MCF 10A (cell line): ENCODE measurements at regions not wholly inside any gene's neighbourhood (a gene's known extent, or its start where the extent isn't known, plus 50 kb on each side); places are given as distances from the start of the nearest gene placed in this dataset.

Experiments
- BruUV-seq: library from RNA; stranded (reverse); fragments of 400-500 nt; replicated peaks from 2 replicates; lab custom pipeline; 2021; lab: Mats Ljungman, UMichigan
- CTCF ChIA-PET: fragments of 300-600 bp; sonication (Branson Sonifier 250); formaldehyde crosslinking; extraction: SDS; loops from one replicate; lab custom pipeline; 2021; ENCODE audit warnings: antibody characterized with exemption, inconsistent platforms; lab: Yijun Ruan, JAX
- POLR2A ChIA-PET: fragments of 300-600, 350-650 bp; sonication (Branson Sonifier 250); formaldehyde crosslinking; extraction: SDS; loops from one replicate; lab custom pipeline; 2020; ENCODE audit warnings: antibody characterized with exemption, inconsistent platforms; lab: Yijun Ruan, JAX
- DNase-seq: peaks from one replicate; pipeline ENCODE4 v3.0.0-alpha.2; 2018; ENCODE audit not compliant: unreplicated experiment
- H3K27ac Mint-ChIP-seq: one replicate; pipeline ENCODE4 v1.8.0; 2022; ENCODE audit warnings: mild to moderate bottlenecking, low read depth, mixed read lengths; ENCODE audit not compliant: unreplicated experiment
- H3K27me3 Mint-ChIP-seq: one replicate; pipeline ENCODE4 v1.8.0; 2022; ENCODE audit warnings: mixed read lengths; ENCODE audit not compliant: insufficient read depth, unreplicated experiment
- H3K36me3 Mint-ChIP-seq: one replicate; pipeline ENCODE4 v1.8.0; 2022; ENCODE audit warnings: mild to moderate bottlenecking, moderate library complexity, mixed read lengths; ENCODE audit not compliant: insufficient read depth, unreplicated experiment
- H3K4me1 Mint-ChIP-seq: one replicate; pipeline ENCODE4 v1.8.0; 2022; ENCODE audit warnings: mixed read lengths; ENCODE audit not compliant: insufficient read depth, unreplicated experiment
- H3K4me3 Mint-ChIP-seq: one replicate; pipeline ENCODE4 v1.8.0; 2022; ENCODE audit warnings: mild to moderate bottlenecking, moderate library complexity, mixed read lengths; ENCODE audit not compliant: unreplicated experiment
- H3K9me3 Mint-ChIP-seq: one replicate; pipeline ENCODE4 v1.8.0; 2022; ENCODE audit warnings: mixed read lengths; ENCODE audit not compliant: unreplicated experiment
- intact Hi-C: fragments of 100-400 bp; cut with micrococcal nuclease; formaldehyde crosslinking; loops from 2 replicates; pipeline ENCODE4 v1.14.1; 2022
- TF ChIP-seq, protein P1 (sequence below): fragments of 200-600 bp; IDR thresholded peaks from one replicate; pipeline ENCODE4 v1.8.0; 2022; ENCODE audit warnings: antibody characterized with exemption, mild to moderate bottlenecking; ENCODE audit not compliant: unreplicated experiment

DNA sequence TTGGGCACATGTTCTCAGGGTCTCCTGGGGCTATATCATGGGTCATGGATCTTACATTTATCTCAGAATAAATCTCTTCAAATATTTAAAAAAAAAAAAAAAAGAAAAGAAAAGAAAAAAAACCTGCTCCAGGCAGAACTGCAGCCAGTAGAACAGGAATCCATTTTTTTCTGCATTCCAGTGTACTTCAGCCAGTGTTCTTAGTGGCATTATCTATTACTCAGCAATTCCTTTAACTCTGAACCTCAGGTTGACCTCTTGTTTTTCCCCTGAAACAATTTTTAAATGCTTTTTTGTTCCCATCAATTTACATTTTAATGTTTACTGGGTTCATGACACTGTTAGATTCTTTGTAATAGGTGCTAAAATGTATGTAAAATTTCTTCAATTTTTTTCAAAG is 66.7 kb upstream of the STXBP6 start:
- H3K4me3 Mint-ChIP-seq, result no peak overlapping the region
- BruUV-seq, result no TSS peak
- H3K36me3 Mint-ChIP-seq, result no peaks in the 10 kb centered on the region
- no peak overlapping the region for H3K27ac Mint-ChIP-seq
- peaks cover 9% of the 10 kb centered on the region for H3K9me3 Mint-ChIP-seq
- POLR2A ChIA-PET, result no interaction called here
- no peaks in the 10 kb centered on the region for H3K4me1 Mint-ChIP-seq
- H3K27me3 Mint-ChIP-seq, result no peaks in the 10 kb centered on the region
- intact Hi-C loops, result no loop called here
- CTCF ChIA-PET, result no interaction called here
- no peak for DNase-seq
- TF ChIP-seq, protein P1, sequence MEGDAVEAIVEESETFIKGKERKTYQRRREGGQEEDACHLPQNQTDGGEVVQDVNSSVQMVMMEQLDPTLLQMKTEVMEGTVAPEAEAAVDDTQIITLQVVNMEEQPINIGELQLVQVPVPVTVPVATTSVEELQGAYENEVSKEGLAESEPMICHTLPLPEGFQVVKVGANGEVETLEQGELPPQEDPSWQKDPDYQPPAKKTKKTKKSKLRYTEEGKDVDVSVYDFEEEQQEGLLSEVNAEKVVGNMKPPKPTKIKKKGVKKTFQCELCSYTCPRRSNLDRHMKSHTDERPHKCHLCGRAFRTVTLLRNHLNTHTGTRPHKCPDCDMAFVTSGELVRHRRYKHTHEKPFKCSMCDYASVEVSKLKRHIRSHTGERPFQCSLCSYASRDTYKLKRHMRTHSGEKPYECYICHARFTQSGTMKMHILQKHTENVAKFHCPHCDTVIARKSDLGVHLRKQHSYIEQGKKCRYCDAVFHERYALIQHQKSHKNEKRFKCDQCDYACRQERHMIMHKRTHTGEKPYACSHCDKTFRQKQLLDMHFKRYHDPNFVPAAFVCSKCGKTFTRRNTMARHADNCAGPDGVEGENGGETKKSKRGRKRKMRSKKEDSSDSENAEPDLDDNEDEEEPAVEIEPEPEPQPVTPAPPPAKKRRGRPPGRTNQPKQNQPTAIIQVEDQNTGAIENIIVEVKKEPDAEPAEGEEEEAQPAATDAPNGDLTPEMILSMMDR, result no peak

DNA sequence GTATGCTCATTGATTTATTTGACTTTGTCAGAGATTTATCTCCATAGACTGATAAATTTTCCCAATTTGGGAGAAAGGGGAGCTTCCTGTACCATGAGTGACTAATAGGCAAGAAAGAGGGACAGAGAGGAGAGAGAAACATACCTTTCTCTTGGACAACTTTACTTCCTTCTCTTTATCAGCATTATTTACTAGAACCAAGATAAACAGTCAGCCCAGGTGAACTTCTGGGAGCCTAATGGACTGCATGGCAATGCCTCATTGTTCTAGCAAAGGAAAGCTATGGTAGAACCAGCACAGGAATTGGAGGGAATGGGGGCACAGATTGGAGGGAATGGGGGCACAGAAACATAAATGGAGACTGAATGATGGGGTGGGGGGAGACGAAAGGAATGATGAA is 63.4 kb upstream of the STXBP6 start:
- H3K9me3 Mint-ChIP-seq, result peaks cover 9% of the 10 kb centered on the region
- H3K27me3 Mint-ChIP-seq, result no peaks in the 10 kb centered on the region
- TF ChIP-seq, protein P1, result no peak
- intact Hi-C loops, result no loop called here
- CTCF ChIA-PET, result interaction anchor here (0.7 kb wide), 3 partner anchors 89 to 405 kb away, joined by 3 to 4 read pairs (median 3); no protein-coding TSS in a partner anchor
- DNase-seq, result no peak
- BruUV-seq, result no TSS peak
- no peaks in the 10 kb centered on the region for H3K36me3 Mint-ChIP-seq
- no peak overlapping the region for H3K4me3 Mint-ChIP-seq
- POLR2A ChIA-PET, result no interaction called here
- no peaks in the 10 kb centered on the region for H3K4me1 Mint-ChIP-seq
- no peak overlapping the region for H3K27ac Mint-ChIP-seq

DNA sequence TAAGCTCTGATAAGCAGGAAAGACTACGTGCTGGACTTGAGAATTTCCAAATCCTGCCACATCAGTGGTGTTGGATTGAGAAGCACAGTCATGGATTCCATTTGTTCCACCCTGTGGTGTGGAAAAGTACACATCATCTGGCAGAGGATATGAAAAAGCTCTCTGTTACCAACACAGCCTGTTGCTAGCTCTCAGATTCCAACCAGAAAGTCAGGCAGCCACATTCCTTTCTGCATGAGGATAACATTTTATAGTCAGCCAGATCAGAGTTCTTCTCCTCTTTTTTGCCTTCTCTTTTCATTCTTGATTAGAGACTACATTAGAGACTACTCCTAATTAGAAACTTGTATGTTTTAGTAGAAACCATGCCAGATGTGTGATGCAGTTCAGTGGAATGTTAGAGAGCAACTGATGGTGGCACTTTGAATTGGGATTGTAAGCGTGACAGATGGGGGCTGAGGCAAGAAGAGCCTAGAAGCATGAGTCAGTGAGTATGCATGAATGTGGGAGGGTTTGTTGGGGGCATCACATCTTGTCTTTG is 61.2 kb upstream of the STXBP6 start:
- CTCF ChIA-PET, result interaction anchor here (0.6 kb wide), 1 partner anchor 61 kb away, joined by 3 read pairs; the partner anchor contains the start of gene STXBP6
- H3K4me3 Mint-ChIP-seq, result no peak overlapping the region
- no peaks in the 10 kb centered on the region for H3K4me1 Mint-ChIP-seq
- no TSS peak for BruUV-seq
- intact Hi-C loops, result no loop called here
- POLR2A ChIA-PET, result no interaction called here
- no peak overlapping the region for H3K27ac Mint-ChIP-seq
- peaks cover 9% of the 10 kb centered on the region for H3K9me3 Mint-ChIP-seq
- no peak for DNase-seq
- TF ChIP-seq, protein P1, result no peak
- no peaks in the 10 kb centered on the region for H3K27me3 Mint-ChIP-seq
- H3K36me3 Mint-ChIP-seq, result no peaks in the 10 kb centered on the region

DNA sequence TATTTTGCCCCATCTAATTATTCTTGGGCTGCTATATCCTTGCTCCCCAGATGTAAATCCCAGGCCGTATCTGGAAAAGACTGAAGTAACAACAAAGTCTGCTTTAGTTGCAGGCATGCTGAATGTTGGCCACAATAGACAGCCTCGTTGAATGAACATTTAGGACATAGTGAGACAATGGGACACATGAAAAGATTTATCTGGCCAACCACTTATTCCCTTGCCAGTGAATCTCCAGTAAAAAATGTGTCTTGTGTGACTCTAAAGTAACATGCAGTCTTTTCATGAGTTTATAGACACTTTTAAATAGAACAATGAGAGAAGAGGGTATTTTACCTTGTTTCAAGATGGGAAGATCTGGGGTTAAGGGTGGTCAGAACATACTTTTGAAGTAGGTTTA is 60.2 kb upstream of the STXBP6 start:
- Mint-ChIP-seq H3K4me3 (no peak overlapping the region), H3K36me3 (no peaks in the 10 kb centered on the region), H3K9me3 (peaks cover 8% of the 10 kb centered on the region), H3K4me1 (no peaks in the 10 kb centered on the region), H3K27me3 (no peaks in the 10 kb centered on the region), H3K27ac (no peak overlapping the region)
- intact Hi-C loops, result no loop called here
- ChIA-PET CTCF (no interaction called here), POLR2A (no interaction called here)
- no peak for DNase-seq
- TF ChIP-seq, protein P1, result no peak
- BruUV-seq, result no TSS peak
